IPS-18a (cell line): ENCODE measurements at regions not wholly inside any gene's neighbourhood (a gene's known extent, or its start where the extent isn't known, plus 50 kb on each side); places are given as distances from the start of the nearest gene placed in this dataset.
"Not testable (repeated sequence)": the region's sequence is repeated elsewhere in the genome, so short reads cannot be mapped to it uniquely, and the experiment has no call there.

ENCODE experiments used
- H3K27ac ChIP-seq: one replicate; pipeline ENCODE4 v1.5.1; 2013; ENCODE audit warnings: low read length
- H3K27me3 ChIP-seq: one replicate; pipeline ENCODE4 v1.6.1; 2013; ENCODE audit warnings: mild to moderate bottlenecking, low read length; ENCODE audit not compliant: control insufficient read depth, insufficient read depth
- H3K36me3 ChIP-seq: one replicate; pipeline ENCODE4 v1.6.1; 2013; ENCODE audit warnings: low read depth, low read length; ENCODE audit not compliant: control insufficient read depth
- H3K4me1 ChIP-seq: one replicate; pipeline ENCODE4 v1.6.1; 2013; ENCODE audit warnings: low read depth, low read length; ENCODE audit not compliant: control insufficient read depth
- H3K4me3 ChIP-seq: one replicate; pipeline ENCODE4 v1.5.1; 2013; ENCODE audit warnings: low read length
- H3K9ac ChIP-seq: one replicate; pipeline ENCODE4 v1.6.1; 2013; ENCODE audit warnings: mild to moderate bottlenecking, low read length, moderate library complexity
- H3K9me3 ChIP-seq: one replicate; pipeline ENCODE4 v1.6.1; 2013; ENCODE audit warnings: low read depth, low read length; ENCODE audit not compliant: control insufficient read depth

GRCh38 chr19:56919308-56919995 is 78.9 kb upstream of the PEG3 start:
- no peaks in the 10 kb centered on the region for H3K36me3 ChIP-seq
- H3K27me3 ChIP-seq = no peaks in the 10 kb centered on the region
- H3K4me3 ChIP-seq = no peak overlapping the region
- H3K4me1 ChIP-seq = no peaks in the 10 kb centered on the region
- no peak overlapping the region for H3K9ac ChIP-seq
- peaks cover 53% of the 10 kb centered on the region for H3K9me3 ChIP-seq
- H3K27ac ChIP-seq = no peak overlapping the region

- not testable (repeated sequence) for H3K9ac ChIP-seq, H3K27me3 ChIP-seq, H3K27ac ChIP-seq, H3K36me3 ChIP-seq, H3K4me3 ChIP-seq, H3K4me1 ChIP-seq
- peaks cover 64% of the 10 kb centered on the region for H3K9me3 ChIP-seq
These were observed 85.6 kb upstream of the PEG3 start for GRCh38 chr19:56926094-56926493.

GRCh38 chr19:56927294-56927693 is 86.8 kb upstream of the PEG3 start:
- Histone ChIP-seq H3K27ac (no peak overlapping the region), H3K4me3 (no peak overlapping the region), H3K9me3 (peaks cover 72% of the 10 kb centered on the region), H3K27me3 (no peaks in the 10 kb centered on the region), H3K9ac (no peak overlapping the region), H3K36me3 (no peaks in the 10 kb centered on the region), H3K4me1 (no peaks in the 10 kb centered on the region)

- Histone ChIP-seq H3K9ac (no peak overlapping the region), H3K27me3 (no peaks in the 10 kb centered on the region), H3K4me3 (no peak overlapping the region), H3K4me1 (no peaks in the 10 kb centered on the region), H3K27ac (no peak overlapping the region), H3K36me3 (no peaks in the 10 kb centered on the region), H3K9me3 (peaks cover 75% of the 10 kb centered on the region)
These were observed 87.3 kb upstream of the PEG3 start for GRCh38 chr19:56927791-56928207.

GRCh38 chr19:56930647-56931535 is 90.4 kb upstream of the PEG3 start:
- Histone ChIP-seq H3K4me3 (no peak overlapping the region), H3K9ac (no peak overlapping the region), H3K4me1 (no peaks in the 10 kb centered on the region), H3K27me3 (no peaks in the 10 kb centered on the region), H3K9me3 (peaks cover 85% of the 10 kb centered on the region), H3K27ac (no peak overlapping the region), H3K36me3 (no peaks in the 10 kb centered on the region)

- Histone ChIP-seq H3K9ac (no peak overlapping the region), H3K4me1 (no peaks in the 10 kb centered on the region), H3K36me3 (no peaks in the 10 kb centered on the region), H3K27ac (no peak overlapping the region), H3K27me3 (no peaks in the 10 kb centered on the region), H3K9me3 (peaks cover 85% of the 10 kb centered on the region), H3K4me3 (no peak overlapping the region)
These were observed 92.6 kb upstream of the PEG3 start for GRCh38 chr19:56933014-56933705.

GRCh38 chr19:56934438-56935090 is 94.0 kb upstream of the PEG3 start:
- no peak overlapping the region for H3K4me3 ChIP-seq
- H3K9ac ChIP-seq = no peak overlapping the region
- H3K9me3 ChIP-seq = peaks cover 83% of the 10 kb centered on the region
- H3K36me3 ChIP-seq = no peaks in the 10 kb centered on the region
- no peaks in the 10 kb centered on the region for H3K4me1 ChIP-seq
- H3K27me3 ChIP-seq = no peaks in the 10 kb centered on the region
- no peak overlapping the region for H3K27ac ChIP-seq

GRCh38 chr19:56939951-56940350 is 99.4 kb upstream of the PEG3 start:
- H3K4me1 ChIP-seq = no peaks in the 10 kb centered on the region

GRCh38 chr19:56942756-56943155 is 102.2 kb upstream of the PEG3 start:
- no peaks in the 10 kb centered on the region for H3K4me1 ChIP-seq
- no peaks in the 10 kb centered on the region for H3K36me3 ChIP-seq
- H3K9ac ChIP-seq = no peak overlapping the region
- H3K27me3 ChIP-seq = no peaks in the 10 kb centered on the region
- peaks cover 60% of the 10 kb centered on the region for H3K9me3 ChIP-seq
- H3K4me3 ChIP-seq = no peak overlapping the region
- no peak overlapping the region for H3K27ac ChIP-seq

More at GRCh38 chr19:56939951-56940350, 99.4 kb upstream of the PEG3 start:
- Histone ChIP-seq H3K27ac (no peak overlapping the region), H3K4me3 (no peak overlapping the region), H3K36me3 (no peaks in the 10 kb centered on the region), H3K9ac (no peak overlapping the region), H3K9me3 (peaks cover 68% of the 10 kb centered on the region), H3K27me3 (no peaks in the 10 kb centered on the region)

GRCh38 chr19:56946159-56946558 is 105.6 kb upstream of the PEG3 start:
- H3K27me3 ChIP-seq = no peaks in the 10 kb centered on the region
- no peak overlapping the region for H3K4me3 ChIP-seq
- H3K36me3 ChIP-seq = no peaks in the 10 kb centered on the region
- H3K9me3 ChIP-seq = peaks cover 70% of the 10 kb centered on the region
- H3K9ac ChIP-seq = no peak overlapping the region
- H3K27ac ChIP-seq = no peak overlapping the region
- H3K4me1 ChIP-seq = no peaks in the 10 kb centered on the region

GRCh38 chr19:56947206-56947605 is 106.7 kb upstream of the PEG3 start:
- H3K4me1 ChIP-seq = no peaks in the 10 kb centered on the region
- H3K9me3 ChIP-seq = peaks cover 66% of the 10 kb centered on the region
- no peaks in the 10 kb centered on the region for H3K36me3 ChIP-seq
- no peak overlapping the region for H3K27ac ChIP-seq
- no peak overlapping the region for H3K4me3 ChIP-seq
- no peak overlapping the region for H3K9ac ChIP-seq
- no peaks in the 10 kb centered on the region for H3K27me3 ChIP-seq
